Stimulated activated CD8-positive, alpha-beta memory T cell treated with anti-CD3 and anti-CD28 coated beads, Interleukin-12 subunit alpha, Interleukin-12 subunit beta, amount 100 ng/mL, for 1 hour (primary cell): ENCODE measurements at regions not wholly inside any gene's neighbourhood (a gene's known extent, or its start where the extent isn't known, plus 50 kb on each side); places are given as distances from the start of the nearest gene placed in this dataset.

Source experiments
- DNase-seq: peaks from one replicate; pipeline ENCODE4 v3.0.0-alpha.2; 2020; ENCODE audit warnings: low read depth

DNA sequence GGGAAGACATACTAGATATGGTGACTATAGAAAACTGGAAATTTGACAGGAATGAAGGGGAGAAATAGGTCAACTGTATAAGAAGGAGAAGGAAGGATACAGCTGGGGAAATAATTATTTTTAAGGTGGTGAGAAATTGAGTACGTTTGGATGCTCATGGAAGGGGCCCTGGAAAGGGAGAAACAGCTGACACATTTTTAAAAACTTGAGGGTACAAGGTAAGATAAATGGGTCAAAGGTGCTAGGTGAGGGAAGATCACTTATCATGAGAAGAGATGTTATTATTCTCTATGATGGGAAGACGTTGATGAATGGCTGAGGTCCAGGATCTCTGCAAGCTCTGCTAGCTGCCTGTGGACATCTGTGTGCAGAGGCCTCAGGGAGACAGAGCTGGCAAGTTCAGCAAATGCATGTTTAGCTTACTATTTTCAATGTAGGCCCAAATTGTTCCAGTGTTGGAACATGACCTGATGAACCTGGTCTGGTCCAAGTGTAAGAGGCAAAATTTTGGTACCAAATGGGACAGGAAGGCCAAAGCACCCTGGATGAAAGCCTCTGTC, 181.7 kb downstream of the MTRR start:
- no peak for DNase-seq

DNA sequence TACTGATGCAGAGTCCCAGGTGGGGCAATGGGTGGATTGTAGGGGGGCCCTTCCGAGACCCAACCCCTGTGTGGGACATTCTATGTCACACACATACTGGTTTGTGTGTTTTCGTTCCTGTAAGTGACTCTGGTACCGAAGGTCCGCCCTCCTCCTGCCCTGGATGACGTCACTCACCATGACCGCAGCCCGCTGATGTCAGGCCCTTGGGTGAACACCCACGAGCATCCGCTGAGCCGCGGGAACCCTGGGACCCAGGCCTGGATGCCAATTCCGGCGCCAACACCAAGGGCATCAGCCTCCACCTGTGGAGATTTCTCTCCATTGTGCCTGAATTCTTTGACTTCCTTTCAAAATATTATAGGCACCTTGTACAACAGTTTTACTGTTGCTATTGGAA, 184.3 kb downstream of the MTRR start:
- DNase-seq, result no peak

DNA sequence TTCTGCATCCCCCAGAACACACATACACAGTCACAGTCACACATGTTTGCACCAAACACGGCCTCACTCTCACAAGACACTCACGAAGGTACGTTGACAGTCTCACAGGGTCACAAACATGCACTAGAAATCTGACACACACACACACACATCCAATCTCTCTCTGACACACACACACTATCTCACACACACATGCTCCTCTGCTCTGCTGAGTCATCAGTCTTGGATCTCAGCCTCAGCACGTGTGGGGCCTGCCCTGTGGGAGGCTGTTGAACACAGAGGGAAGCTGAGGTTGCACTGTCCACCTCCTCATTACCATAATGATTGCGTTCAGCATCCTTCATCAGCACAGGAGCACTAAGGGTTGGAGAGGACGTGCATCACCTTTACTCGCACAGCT, 188.8 kb downstream of the MTRR start:
- DNase-seq, result no peak

DNA sequence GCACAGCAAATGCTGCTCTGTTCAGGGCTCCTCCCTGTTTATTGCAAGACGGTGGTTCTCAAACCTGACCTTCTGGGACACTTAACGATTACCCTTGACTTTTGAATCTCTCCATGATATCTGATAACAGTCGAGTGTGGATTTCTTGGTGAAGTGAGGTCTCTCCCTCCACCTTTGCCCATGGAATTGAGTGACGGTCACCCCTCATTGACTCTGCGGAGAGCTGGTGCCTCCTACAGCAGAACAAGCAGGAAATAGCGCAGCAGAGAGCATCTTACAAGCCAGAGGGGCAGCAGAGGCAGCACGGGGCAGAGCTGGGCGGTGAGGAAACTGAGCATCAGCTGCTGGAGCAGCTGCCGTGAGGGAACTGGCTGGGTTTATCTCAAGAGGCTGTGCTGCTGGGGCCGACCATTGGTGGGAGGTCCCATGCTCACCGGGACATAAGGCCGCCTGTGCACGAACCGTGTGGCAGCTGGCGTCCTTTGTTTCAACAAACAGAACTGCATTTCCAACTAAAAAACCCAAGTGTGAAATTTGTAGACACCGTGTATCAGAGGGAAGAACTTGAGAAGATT, 189.8 kb downstream of the MTRR start:
- DNase-seq, result no peak

DNA sequence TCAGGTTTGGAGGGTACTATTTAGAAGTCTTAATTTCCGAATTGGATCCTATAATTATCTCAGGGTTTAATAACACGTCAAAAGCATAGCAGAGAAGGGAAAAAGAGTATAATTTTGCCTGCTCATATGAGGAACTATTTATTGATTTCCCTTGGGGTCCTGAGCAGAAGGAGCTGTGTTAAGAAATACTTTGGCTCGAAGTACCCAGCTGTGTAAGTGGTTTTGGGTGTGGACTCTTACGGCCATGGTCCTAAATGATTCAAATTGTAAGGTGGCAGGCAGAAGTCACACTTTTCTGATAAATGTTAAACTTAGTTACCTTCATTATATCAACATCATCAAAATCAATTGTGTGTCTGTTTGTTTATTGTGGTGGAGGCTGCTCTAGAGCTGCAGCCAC, 190.4 kb downstream of the MTRR start:
- DNase-seq, result no peak

DNA sequence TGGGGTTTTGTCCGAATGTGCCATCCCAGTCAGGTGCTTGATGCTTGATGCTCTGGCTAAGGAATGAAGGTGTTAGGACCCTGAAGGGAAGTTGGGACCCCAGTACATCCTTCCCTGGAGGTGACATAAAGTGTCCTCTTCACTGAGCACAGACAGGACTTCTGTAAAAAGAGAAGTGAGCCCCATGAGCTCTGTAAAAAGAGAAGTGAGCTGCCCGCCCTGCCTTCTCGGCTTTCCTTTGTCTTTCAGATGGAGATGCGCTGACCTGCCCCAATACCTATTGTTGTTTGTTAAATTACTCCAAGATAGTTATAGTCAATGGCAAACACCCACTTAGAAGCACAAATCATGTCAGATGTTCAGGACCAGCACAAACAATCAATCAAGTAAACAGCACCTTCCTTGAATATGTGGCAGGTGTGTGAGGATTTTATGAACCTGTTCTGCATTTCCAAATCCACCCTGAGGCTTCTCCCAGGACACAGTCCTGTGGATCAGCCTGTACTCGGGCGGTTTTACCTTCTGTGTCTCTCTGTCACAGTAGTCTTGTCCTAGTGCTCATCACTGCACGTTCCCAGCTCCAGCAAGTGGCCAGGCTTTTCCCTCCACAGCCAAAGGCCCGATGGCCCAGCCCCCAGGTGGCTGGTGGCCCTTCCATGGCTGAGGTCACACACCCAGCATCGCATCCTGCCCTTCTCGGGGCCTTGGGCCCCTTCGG, 191.4 kb downstream of the MTRR start:
- no peak for DNase-seq

DNA sequence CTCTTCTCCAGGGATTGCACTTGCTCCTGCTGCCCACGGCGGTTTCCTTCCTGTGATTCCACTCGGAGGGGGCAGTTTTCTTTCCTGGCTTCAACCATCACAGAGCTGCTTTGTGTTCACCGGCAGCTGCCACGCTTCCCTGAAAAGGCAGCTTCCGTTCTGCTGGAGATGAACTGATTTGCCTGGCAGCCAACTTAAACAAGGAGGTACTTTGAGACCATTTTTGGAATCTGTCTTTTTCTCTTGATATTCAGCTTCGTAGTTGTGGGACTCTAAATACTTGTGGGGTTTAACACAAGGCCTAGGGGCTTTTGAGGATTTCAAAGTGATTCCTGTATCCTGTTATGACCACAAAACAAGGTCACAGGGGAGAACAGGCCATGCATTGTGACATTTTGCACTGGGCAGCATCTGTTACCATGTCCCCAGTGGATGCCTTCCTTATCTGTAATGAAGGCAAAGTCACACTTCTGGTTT, 192.0 kb downstream of the MTRR start:
- DNase-seq, result no peak

DNA sequence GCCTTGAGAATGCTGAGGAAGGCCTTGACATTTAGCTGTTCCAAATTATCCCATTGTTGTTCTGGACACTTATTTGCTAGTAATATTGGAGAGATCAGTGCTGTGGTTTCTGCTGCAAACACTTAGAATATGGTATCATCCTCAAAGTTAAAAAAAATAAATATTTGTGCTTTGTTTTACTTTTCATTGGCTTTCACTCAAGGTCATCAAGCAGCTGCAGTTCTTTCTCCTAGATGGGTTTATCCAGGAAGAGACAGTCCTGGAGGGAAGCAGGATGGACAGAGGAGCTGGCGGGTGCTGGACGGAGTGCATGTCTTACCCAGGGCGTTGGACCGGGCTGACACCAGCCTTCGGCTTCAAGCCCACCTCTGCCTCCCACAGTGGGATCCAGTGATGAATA, 193.6 kb downstream of the MTRR start:
- no peak for DNase-seq

DNA sequence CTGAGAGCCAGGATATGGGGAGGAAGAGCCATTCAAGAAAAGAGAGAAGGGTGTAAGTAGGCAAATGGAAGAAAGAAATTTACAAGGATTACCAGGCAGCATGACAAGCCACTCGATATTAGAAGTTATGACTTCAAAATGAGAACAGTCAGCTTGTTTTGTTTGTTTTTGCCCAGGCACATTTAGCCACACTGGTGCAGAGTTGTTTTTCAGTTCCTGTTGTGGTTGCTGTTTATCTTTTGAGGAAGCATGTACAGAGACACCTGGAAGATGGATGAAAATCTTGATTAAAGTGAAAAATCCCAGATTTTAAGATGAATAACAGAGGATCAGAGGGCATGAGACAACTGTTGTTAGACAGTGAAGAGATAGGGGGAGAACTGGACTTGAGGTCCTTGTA, 199.1 kb downstream of the MTRR start:
- DNase-seq, result no peak

DNA sequence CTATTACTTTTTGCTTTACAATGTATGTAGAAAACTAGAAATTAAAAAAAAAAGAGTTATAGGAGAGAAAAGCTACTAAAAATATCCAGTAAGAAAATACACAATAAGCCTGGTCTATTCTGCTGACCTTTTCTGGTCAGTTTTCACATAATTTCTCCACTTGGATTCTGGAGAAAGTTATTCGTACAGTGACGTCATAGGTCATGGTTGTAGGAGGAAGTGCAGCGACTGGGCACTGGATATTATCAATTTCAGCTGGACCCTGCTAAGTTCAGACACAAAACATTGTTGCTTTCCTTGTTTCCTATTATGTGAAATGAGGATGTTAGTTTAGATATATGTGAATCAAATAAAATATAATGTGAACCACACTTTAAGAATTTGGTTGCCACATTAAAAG, 201.2 kb downstream of the MTRR start:
- no peak for DNase-seq

DNA sequence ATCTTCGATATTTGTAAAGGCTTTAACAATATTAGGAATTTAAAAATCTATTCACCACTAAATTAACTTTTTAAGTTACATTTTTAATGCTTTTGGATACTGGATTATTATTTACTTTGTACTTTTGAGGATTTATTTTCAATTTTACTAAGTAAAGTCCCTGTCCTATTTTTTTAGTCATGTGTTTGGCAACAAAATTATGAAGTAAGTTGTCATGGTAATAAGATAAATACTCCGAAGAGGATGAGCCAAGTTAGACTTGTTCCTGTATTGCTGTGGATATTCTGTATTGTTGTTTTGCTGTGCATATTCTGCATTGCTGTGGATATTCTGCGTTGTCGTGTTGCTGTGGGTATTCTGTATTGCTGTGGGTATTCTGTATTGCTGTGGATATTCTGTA, 210.1 kb downstream of the MTRR start:
- no peak for DNase-seq

DNA sequence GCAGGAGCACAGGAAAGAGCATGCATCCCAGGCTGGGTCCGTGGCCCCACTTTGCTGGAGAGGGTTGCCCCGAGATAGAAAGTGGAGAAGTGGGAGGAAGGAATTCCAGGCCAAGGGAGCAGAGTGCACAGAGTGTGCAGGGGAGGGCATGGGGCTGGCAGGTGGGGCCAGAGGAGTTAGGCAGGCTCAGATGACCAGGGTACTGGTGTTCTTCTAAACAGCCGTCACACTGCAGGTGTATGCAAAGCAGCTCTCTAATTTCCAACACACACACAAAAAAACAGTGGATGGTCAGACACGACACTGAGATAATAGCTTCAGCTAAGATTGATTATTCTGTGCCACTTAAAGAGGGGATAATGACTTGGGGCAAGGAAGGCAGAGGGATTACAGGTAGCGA, 212.2 kb downstream of the MTRR start:
- no peak for DNase-seq

DNA sequence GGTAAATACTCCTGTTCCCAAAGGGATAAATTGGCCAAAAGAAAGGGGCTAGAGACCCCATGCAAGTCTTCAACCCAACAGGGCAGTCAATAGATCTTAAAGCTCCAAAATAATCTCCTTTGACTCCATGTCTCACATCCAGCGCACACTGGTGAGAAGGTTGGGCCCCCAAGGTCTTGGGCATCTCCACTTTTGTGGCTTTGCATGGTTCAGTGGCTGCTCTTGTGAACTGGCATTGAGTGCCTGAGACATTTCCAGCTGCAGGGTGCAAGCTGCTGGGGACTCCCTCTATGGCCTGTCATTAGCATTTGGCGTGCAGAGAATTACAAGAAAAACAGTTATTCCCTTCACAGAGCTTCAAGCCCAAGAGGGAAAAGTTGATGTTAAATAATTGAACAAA, 224.7 kb downstream of the MTRR start:
- no peak for DNase-seq

DNA sequence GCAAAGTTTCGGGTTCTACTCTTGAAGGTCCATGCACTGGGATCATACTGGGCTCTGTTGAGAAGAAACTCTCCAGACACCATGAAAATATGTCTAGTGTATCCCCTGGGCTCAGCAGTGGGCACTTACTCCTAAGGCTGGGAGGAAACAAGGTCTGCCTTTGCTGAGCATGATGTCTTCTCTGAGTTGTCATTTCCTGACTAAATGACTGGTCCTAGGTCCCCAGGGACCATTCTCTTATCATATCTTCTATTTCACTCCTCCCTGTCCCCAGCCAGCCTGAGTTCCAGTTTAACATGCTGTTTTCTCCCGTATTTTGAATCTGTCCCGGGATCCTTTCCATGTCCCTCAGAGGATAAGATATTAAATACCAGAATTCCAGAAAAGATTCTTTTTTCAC, 225.4 kb downstream of the MTRR start:
- no peak for DNase-seq

DNA sequence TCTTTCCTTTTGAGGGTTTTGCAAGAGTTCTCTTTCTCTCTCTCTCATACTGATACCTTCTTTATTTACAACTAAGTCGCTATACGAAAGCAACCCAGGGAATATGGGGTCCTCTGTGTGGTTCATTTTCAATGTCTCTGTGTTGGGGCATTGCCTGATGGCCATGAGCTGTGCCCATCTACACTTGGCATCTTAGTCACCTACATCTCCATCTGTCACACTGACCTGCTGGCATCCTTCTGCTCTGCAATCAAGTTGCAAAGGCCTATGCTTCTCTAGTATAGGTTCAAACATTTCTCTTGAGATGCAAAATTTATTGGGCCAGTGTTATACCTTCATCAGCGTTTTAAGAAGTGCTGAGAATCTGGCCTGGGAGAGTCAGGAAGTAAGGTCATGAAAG, 228.2 kb downstream of the MTRR start:
- DNase-seq, result no peak

DNA sequence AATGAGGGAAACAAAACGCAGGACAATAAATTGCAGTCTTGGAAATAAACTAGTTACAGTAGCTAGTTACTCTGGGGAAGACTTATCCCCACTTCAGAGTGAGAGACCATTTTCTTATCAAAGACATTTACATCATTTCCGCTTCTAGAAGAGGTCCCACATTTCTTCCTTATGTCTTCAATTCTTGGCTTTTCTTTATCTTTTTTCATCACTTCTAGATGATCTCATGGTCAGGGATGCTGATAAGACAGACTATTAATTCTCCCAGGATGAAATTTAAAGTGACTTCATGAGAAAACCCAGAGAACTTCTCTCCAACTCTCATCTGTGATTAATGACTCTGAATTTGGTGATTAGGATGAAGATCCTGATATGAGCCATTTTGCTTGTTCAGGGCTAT, 229.1 kb downstream of the MTRR start:
- DNase-seq, result no peak

DNA sequence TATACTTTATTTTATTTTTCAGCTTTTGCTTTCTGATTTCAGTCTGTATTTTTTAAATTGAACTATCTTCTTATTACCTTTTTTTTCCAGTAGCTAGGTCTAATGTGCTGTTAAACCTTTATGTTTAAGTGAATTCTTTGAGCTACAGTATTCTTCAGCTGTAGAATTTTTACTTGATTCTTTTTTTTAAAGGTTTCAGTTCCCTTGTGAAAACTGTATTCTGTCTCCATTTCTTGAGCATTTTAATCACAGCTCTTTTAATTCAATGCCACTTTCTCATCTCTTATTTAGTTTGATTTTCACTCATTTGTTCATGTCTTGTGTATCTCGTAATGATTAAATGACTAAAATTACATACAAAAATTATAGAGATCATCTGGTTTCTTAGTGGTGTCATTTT, 233.8 kb downstream of the MTRR start:
- no peak for DNase-seq

DNA sequence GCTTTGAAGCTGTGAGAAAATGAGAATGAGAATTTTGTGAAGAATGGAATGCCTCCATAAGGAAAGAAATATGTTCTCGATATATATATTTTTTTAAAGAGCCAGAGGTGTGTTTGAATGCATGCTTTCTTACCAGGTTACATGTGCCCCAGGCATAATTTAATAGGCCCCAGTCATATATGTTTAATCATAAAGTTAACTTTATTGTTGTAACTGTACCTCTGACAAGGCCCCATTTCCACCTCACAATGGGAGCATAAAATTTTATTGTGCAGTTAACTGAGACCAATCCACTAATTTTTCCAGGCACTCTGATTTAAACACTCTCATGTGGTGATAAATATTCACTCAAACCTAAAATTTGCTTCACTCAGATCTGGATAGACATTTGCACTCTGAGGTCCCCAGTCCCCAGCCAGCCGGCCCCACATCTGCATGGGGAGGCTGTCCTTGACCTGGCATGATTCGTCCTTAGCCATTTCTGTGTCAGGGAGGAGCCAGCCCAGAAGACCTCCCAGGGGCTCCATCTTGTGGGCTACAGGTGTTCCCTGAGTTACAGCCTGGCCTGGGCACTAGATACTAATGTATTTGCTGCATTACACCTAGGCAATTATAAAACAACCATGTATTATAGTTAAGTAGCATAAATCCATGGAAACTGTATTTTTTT, 245.8 kb downstream of the MTRR start:
- no peak for DNase-seq

DNA sequence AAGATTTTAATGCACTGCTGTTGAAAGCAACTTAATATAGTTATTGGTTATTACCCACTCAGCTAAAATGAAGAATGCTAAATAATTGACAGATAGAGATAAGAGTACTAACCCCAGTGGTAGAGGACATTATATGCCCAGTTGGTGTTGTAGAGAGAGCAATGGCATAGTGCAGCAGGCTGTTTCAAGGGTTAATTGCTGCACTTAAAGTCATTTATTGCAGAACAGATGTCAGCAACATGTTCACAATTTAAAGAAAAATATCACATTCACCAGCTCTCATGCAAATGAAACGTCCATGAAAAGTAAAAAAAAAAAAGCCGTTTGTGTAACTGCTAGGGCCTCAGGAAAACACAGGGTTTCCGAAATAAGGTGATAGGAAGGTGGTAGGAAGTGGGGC, 254.6 kb downstream of the MTRR start:
- no peak for DNase-seq

DNA sequence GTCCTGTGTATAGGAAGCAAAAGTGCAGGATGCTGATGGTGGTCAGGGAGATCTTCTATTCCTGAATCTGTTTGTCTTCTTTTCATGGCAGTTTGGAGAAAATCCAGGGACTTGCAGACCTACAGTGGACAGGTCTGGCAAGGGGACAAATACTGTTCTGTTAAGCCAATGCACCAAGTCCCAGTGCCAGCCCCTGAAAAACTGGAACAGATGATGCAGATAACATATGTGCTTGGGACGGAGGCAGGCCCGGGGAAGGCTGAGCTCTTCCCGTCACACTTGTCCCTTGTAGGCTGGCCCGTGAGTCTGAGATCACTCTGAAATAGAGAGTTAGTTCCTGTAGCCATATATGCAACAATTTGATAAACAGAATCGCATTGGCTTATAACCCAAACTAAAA, 265.7 kb downstream of the MTRR start:
- no peak for DNase-seq

DNA sequence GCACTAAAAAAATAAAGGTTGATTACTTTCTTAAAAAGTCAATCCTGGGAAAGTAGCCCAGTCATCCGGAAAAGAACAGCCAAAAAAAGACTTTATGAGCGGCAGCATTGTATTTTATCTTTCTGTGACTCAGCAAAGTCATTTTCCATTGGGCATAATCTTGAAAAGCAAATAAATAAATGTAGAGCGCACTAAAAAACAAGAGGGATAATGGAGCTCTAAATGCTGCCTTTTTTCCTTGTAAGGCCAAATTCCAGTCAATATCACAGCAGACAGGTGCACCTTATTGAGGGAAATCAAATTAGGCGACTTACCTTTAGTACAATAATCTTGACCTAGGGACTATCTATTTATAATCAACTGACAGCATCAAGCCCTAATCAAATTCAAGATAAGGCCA, 266.8 kb downstream of the MTRR start:
- DNase-seq, result no peak

DNA sequence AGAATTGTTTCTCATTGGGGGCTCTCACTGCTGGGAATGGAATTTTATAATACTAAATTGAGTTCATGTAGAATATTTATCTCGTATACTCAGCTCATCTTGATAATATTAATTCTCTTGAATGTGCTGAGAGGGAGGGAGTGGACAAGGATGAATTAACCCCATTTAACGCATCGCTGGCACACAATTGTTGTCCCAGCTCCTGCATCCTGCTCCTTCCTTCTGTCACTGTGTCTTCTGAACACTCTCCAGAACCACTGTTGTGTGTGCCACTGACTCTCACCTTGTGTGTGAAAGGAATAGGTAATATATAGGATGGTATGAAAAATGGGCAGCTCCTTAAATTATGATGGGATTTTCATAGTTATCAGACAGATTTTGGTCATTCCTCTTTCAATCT, 267.3 kb downstream of the MTRR start:
- DNase-seq, result no peak

DNA sequence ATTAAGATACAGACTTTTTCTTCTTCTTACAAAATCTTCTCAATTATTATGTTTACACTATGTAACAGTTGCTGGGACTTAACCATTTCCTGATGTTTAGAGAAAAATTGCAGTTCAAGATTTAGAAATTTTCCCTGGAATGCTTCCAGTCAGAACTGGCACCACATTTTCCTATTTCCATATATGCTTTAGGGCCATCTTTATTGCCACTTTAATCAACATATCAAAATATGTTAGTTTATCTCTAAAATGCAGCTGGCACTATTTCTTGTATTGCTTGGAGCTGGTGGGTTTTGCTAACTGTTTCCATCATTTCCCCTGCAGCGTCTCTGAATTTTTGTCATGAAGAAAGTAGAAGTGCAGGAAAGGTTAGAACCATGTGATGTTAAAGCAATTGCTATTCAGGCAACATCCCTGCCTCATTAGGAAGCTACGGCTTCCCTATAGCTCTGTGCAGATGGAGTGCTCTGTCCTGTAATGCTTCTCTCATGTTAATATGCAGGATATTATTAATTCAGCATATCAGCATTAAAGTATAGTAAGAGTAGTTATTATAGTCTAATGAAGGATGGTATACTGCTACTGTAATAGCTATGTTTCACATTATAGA, 269.1 kb downstream of the MTRR start:
- DNase-seq, result no peak
